Colonic mucosa (tissue), 4 donors: ENCODE measurements at regions not wholly inside any gene's neighbourhood (a gene's known extent, or its start where the extent isn't known, plus 50 kb on each side); places are given as distances from the start of the nearest gene placed in this dataset.

Experiments used
- DNase-seq: peaks from one replicate; pipeline ENCODE4 v3.0.0-alpha.2; 2020
- H3K27ac ChIP-seq: fragments of 200-600 bp; one replicate; pipeline ENCODE4 v1.8.0; 2021
- H3K27me3 ChIP-seq: fragments of 200-600 bp; one replicate; pipeline ENCODE4 v1.8.0; 2021
- H3K36me3 ChIP-seq: fragments of 200-600 bp; one replicate; pipeline ENCODE4 v1.8.0; 2021
- H3K4me1 ChIP-seq: fragments of 200-600 bp; one replicate; pipeline ENCODE4 v1.8.0; 2021; ENCODE audit warnings: mild to moderate bottlenecking
- H3K4me3 ChIP-seq: fragments of 200-600 bp; one replicate; pipeline ENCODE4 v1.8.0; 2021
- H3K9ac ChIP-seq, 2 donors: one replicate each; pipeline ENCODE4 v1.7.0; 2013; ENCODE audit warnings: control low read depth in 2 of 2, low read depth in 2 of 2, low read length in 2 of 2
- H3K9me3 ChIP-seq: fragments of 200-600 bp; one replicate; pipeline ENCODE4 v1.8.0; 2021
- CTCF ChIP-seq: fragments of 200-600 bp; IDR thresholded peaks from one replicate; pipeline ENCODE4 v1.8.0; 2022; ENCODE audit warnings: antibody characterized with exemption, mild to moderate bottlenecking
- intact Hi-C: fragments of 100-400 bp; cut with DNase I; formaldehyde crosslinking; loops from one replicate; pipeline ENCODE4 v1.14.1; 2022
- donor health status: healthy.
- donor health status: DM: no; HTN: no; CAD: no.
- donor health status: DM: no; HTN: no; CAD: no.

- intact Hi-C loops, result no loop called here
- H3K36me3 ChIP-seq, result no peaks in the 10 kb centered on the region
- H3K27ac ChIP-seq, result no peak overlapping the region
- no peaks in the 10 kb centered on the region for H3K4me1 ChIP-seq
- no peaks in the 10 kb centered on the region for H3K27me3 ChIP-seq
- no peak overlapping the region for H3K4me3 ChIP-seq
- no peak overlapping the region for H3K9ac ChIP-seq
- DNase-seq, result no peak
- H3K9me3 ChIP-seq, result no peaks in the 10 kb centered on the region
- TF ChIP-seq CTCF, result no peak
Observed at GRCh38 chr1:87941337-87941946, 612.8 kb downstream of the LMO4 start.

- Histone ChIP-seq H3K4me1 (no peaks in the 10 kb centered on the region), H3K9me3 (no peaks in the 10 kb centered on the region), H3K36me3 (no peaks in the 10 kb centered on the region), H3K27me3 (no peaks in the 10 kb centered on the region), H3K27ac (no peak overlapping the region), H3K4me3 (no peak overlapping the region), H3K9ac (no peak overlapping the region)
- no peak for DNase-seq
- TF ChIP-seq CTCF, result no peak
- intact Hi-C loops, result no loop called here
Observed at GRCh38 chr1:87942165-87942564, 613.5 kb downstream of the LMO4 start.

- Histone ChIP-seq H3K36me3 (no peaks in the 10 kb centered on the region), H3K9ac (no peak overlapping the region), H3K27ac (no peak overlapping the region), H3K4me1 (no peaks in the 10 kb centered on the region), H3K9me3 (no peaks in the 10 kb centered on the region), H3K27me3 (no peaks in the 10 kb centered on the region), H3K4me3 (no peak overlapping the region)
- intact Hi-C loops, result loop anchor here (10.0 kb wide), 2 partner anchors 655 to 815 kb away; no protein-coding TSS in a partner anchor
- no peak for DNase-seq
- no peak for TF ChIP-seq CTCF
Observed at GRCh38 chr1:87949711-87950110, 621.0 kb downstream of the LMO4 start.

- intact Hi-C loops, result loop anchor here (10.0 kb wide), 2 partner anchors 656 to 816 kb away; no protein-coding TSS in a partner anchor
Observed at GRCh38 chr1:87950369-87950768, 621.7 kb downstream of the LMO4 start.

GRCh38 chr1:87951409-87951808, 622.7 kb downstream of the LMO4 start:
- Histone ChIP-seq H3K36me3 (no peaks in the 10 kb centered on the region), H3K4me3 (no peak overlapping the region), H3K27me3 (no peaks in the 10 kb centered on the region), H3K9me3 (no peaks in the 10 kb centered on the region), H3K27ac (no peak overlapping the region), H3K4me1 (no peaks in the 10 kb centered on the region), H3K9ac (no peak overlapping the region)
- TF ChIP-seq CTCF, result no peak
- DNase-seq, result no peak
- intact Hi-C loops, result loop anchor here (10.0 kb wide), 2 partner anchors 657 to 817 kb away; no protein-coding TSS in a partner anchor

More at GRCh38 chr1:87950369-87950768, 621.7 kb downstream of the LMO4 start:
- H3K27ac ChIP-seq, result no peak overlapping the region
- DNase-seq, result no peak
- no peak overlapping the region for H3K4me3 ChIP-seq
- no peaks in the 10 kb centered on the region for H3K9me3 ChIP-seq
- TF ChIP-seq CTCF, result no peak
- H3K9ac ChIP-seq, result no peak overlapping the region
- H3K27me3 ChIP-seq, result no peaks in the 10 kb centered on the region
- H3K36me3 ChIP-seq, result no peaks in the 10 kb centered on the region
- H3K4me1 ChIP-seq, result no peaks in the 10 kb centered on the region
